Neutrophil (primary cell): ENCODE measurements at regions not wholly inside any gene's neighbourhood (a gene's known extent, or its start where the extent isn't known, plus 50 kb on each side); places are given as distances from the start of the nearest gene placed in this dataset.

ENCODE experiments used
- H3K27ac ChIP-seq: fragments of 200-600 bp; sonication (generic); 2 replicates; pipeline ENCODE4 v1.5.1; 2016; ENCODE audit warnings: mild to moderate bottlenecking, moderate library complexity
- H3K27me3 ChIP-seq: fragments of 200-600 bp; sonication (generic); 2 replicates; pipeline ENCODE4 v1.6.0; 2016; ENCODE audit warnings: mild to moderate bottlenecking
- H3K36me3 ChIP-seq: fragments of 200-600 bp; sonication (generic); 2 replicates; pipeline ENCODE4 v1.5.1; 2017
- H3K4me1 ChIP-seq, 2 experiments: fragments of 200-600 bp in 1 of 2; sonication (generic) in 1 of 2; 1 replicate in 1 of 2; 2 replicates in 1 of 2; pipeline versions ENCODE4 v1.5.1 to v1.6.1; 2013 to 2016; ENCODE audit warnings: low read depth in 1 of 2, low read length in 1 of 2, mild to moderate bottlenecking in 1 of 2, moderate library complexity in 1 of 2; ENCODE audit not compliant: control insufficient read depth in 1 of 2, insufficient read depth in 1 of 2
- H3K4me3 ChIP-seq, 2 experiments: fragments of 200-600 bp in 1 of 2; sonication (generic) in 1 of 2; 1 replicate in 1 of 2; 2 replicates in 1 of 2; pipeline ENCODE4 v1.5.1; 2013 to 2016; ENCODE audit warnings: low read depth in 1 of 2, low read length in 1 of 2, mild to moderate bottlenecking in 1 of 2, moderate library complexity in 1 of 2
- H3K9me3 ChIP-seq: fragments of 200-600 bp; sonication (generic); 2 replicates; pipeline ENCODE4 v1.5.1; 2016
- TF ChIP-seq, protein P1 (sequence below): fragments of 200-600 bp; sonication (generic); IDR thresholded peaks from 2 replicates; pipeline ENCODE4 v1.5.1; 2016; ENCODE audit warnings: antibody characterized with exemption

- no peak overlapping the region for H3K4me3 ChIP-seq
- H3K4me1 ChIP-seq: no peaks in the 10 kb centered on the region
- H3K27ac ChIP-seq: no peak overlapping the region
- no peaks in the 10 kb centered on the region for H3K27me3 ChIP-seq
- TF ChIP-seq, protein P1, sequence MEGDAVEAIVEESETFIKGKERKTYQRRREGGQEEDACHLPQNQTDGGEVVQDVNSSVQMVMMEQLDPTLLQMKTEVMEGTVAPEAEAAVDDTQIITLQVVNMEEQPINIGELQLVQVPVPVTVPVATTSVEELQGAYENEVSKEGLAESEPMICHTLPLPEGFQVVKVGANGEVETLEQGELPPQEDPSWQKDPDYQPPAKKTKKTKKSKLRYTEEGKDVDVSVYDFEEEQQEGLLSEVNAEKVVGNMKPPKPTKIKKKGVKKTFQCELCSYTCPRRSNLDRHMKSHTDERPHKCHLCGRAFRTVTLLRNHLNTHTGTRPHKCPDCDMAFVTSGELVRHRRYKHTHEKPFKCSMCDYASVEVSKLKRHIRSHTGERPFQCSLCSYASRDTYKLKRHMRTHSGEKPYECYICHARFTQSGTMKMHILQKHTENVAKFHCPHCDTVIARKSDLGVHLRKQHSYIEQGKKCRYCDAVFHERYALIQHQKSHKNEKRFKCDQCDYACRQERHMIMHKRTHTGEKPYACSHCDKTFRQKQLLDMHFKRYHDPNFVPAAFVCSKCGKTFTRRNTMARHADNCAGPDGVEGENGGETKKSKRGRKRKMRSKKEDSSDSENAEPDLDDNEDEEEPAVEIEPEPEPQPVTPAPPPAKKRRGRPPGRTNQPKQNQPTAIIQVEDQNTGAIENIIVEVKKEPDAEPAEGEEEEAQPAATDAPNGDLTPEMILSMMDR: no peak
- no peaks in the 10 kb centered on the region for H3K36me3 ChIP-seq
- H3K9me3 ChIP-seq: no peaks in the 10 kb centered on the region
Observed at GRCh38 chr10:123318516-123318915, 164.3 kb downstream of the BUB3 start.

GRCh38 chr10:123320091-123320490 is 165.9 kb downstream of the BUB3 start:
- Histone ChIP-seq H3K27me3 (no peaks in the 10 kb centered on the region), H3K4me3 (no peak overlapping the region), H3K9me3 (no peaks in the 10 kb centered on the region), H3K4me1 (no peaks in the 10 kb centered on the region), H3K36me3 (no peaks in the 10 kb centered on the region), H3K27ac (no peak overlapping the region)
- TF ChIP-seq, protein P1: no peak

GRCh38 chr10:123323884-123324283 is 169.7 kb downstream of the BUB3 start:
- H3K36me3 ChIP-seq: no peaks in the 10 kb centered on the region
- H3K4me1 ChIP-seq: no peaks in the 10 kb centered on the region
- no peak overlapping the region for H3K27ac ChIP-seq
- TF ChIP-seq, protein P1: no peak
- no peaks in the 10 kb centered on the region for H3K27me3 ChIP-seq
- H3K4me3 ChIP-seq: no peak overlapping the region
- H3K9me3 ChIP-seq: no peaks in the 10 kb centered on the region

DNA sequence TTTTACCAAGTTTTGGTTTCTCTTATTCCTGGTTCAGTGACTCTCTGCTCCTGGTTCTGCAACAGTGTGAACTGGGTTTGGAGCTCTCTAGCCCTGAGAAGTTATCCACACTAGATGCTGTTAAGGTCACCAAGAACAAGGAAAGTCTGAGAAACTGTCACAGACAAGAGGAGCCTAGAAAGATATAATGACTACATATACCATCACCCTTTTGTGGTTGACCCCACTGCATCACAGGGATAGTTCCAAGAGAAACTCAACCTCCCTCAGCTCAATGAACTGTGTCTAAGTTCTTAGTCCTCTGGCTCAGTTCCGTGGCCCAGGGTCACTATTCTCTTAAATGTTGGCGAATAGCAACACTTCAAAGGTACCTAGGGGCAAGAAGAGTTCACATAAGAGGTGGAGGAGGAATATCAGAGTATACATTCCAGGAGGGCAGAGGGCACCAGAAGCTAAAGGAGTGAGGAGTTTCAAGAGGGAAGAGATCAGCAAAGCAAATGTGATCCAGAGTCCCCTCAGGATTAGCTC is 171.5 kb downstream of the BUB3 start:
- Histone ChIP-seq H3K4me1 (no peaks in the 10 kb centered on the region), H3K36me3 (no peaks in the 10 kb centered on the region), H3K4me3 (no peak overlapping the region), H3K9me3 (no peaks in the 10 kb centered on the region), H3K27ac (no peak overlapping the region), H3K27me3 (no peaks in the 10 kb centered on the region)
- TF ChIP-seq, protein P1: no peak

DNA sequence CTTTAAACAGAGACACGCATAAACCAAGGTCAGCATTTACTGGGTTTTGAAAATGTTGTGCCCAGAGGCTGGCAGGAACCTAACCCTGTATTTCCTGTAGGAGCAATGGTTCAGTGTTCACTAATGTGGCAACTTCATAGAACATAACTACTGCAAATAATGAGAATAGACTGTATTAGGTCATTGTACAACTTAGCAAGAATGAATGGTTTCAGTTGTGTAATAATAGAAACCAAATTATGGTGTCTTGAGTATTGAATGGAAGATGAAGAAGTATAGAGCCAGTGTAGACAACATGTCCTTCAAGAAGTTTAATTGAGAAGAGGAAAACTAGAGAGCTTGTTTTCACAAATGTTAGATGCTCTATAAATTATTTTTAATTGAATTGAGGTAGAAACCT is 172.5 kb downstream of the BUB3 start:
- Histone ChIP-seq H3K4me3 (no peak overlapping the region), H3K4me1 (no peaks in the 10 kb centered on the region), H3K36me3 (no peaks in the 10 kb centered on the region), H3K9me3 (no peaks in the 10 kb centered on the region), H3K27ac (no peak overlapping the region), H3K27me3 (no peaks in the 10 kb centered on the region)
- TF ChIP-seq, protein P1: no peak

DNA sequence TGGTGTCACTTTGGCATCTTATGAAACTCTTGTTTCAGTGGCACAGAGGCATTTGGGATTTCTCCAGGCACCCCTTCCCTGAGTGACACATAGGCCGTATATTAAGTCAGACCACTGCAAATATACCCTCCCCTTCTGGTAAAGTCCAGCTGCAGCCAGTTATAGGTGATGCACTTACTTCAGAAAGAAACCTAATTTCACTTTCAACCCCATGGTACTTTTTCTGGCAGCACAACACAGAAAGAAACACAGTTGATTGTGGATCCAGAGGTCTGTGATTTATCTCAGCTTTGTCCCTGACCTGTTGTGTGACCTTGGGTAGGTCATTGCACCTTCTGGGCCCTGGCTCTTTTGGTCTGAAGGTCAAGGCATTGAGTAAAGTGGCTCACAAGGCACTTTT is 173.2 kb downstream of the BUB3 start:
- Histone ChIP-seq H3K27me3 (no peaks in the 10 kb centered on the region), H3K27ac (no peak overlapping the region), H3K36me3 (no peaks in the 10 kb centered on the region), H3K4me3 (no peak overlapping the region), H3K9me3 (no peaks in the 10 kb centered on the region), H3K4me1 (no peaks in the 10 kb centered on the region)
- TF ChIP-seq, protein P1: no peak
